NT2/D1 (cell line): ENCODE measurements at regions not wholly inside any gene's neighbourhood (a gene's known extent, or its start where the extent isn't known, plus 50 kb on each side); places are given as distances from the start of the nearest gene placed in this dataset.

ENCODE experiments used
- DNase-seq: peaks from one replicate; pipeline ENCODE4 v3.0.0-alpha.2; 2011; ENCODE audit warnings: low read depth, low spot score
- H3K27me3 ChIP-seq: 2 replicates; pipeline ENCODE4 v1.6.0; 2011; ENCODE audit warnings: mild to moderate bottlenecking; ENCODE audit not compliant: insufficient read length, insufficient read depth
- H3K36me3 ChIP-seq: 2 replicates; pipeline ENCODE4 v1.6.1; 2011; ENCODE audit warnings: mild to moderate bottlenecking, low read length, mixed read lengths; ENCODE audit not compliant: insufficient read depth, insufficient read length
- H3K4me1 ChIP-seq: 2 replicates; pipeline ENCODE4 v1.5.1; 2011; ENCODE audit not compliant: insufficient read depth, insufficient read length
- H3K4me3 ChIP-seq: 2 replicates; pipeline ENCODE4 v1.5.1; 2011; ENCODE audit warnings: low read depth; ENCODE audit not compliant: insufficient read length
- H3K9ac ChIP-seq: 2 replicates; pipeline ENCODE4 v1.6.0; 2011; ENCODE audit warnings: low read depth; ENCODE audit not compliant: insufficient read length
- H3K9me3 ChIP-seq: 2 replicates; pipeline ENCODE4 v1.5.1; 2011; ENCODE audit warnings: mild to moderate bottlenecking, low read length; ENCODE audit not compliant: insufficient read depth
- SUZ12 ChIP-seq: IDR thresholded peaks from 2 replicates; pipeline ENCODE4 v1.6.1; 2011; ENCODE audit not compliant: insufficient read length, insufficient read depth; ENCODE audit errors: extremely low read depth
- YY1 ChIP-seq: IDR thresholded peaks from 2 replicates; pipeline ENCODE4 v1.6.1; 2011; ENCODE audit not compliant: insufficient read length, insufficient read depth
- ZNF274 ChIP-seq: IDR thresholded peaks from 2 replicates; pipeline ENCODE4 v1.6.1; 2011; ENCODE audit warnings: mild to moderate bottlenecking, low read depth, low read length

GRCh38 chr1:88052167-88052566, 631.9 kb upstream of the PKN2 start:
- H3K4me1 ChIP-seq = no peaks in the 10 kb centered on the region
- no peaks in the 10 kb centered on the region for H3K36me3 ChIP-seq
- H3K27me3 ChIP-seq = no peaks in the 10 kb centered on the region
- no peak overlapping the region for H3K9ac ChIP-seq
- no peak overlapping the region for H3K4me3 ChIP-seq
- no peaks in the 10 kb centered on the region for H3K9me3 ChIP-seq
- no peak for TF ChIP-seq YY1
- no peak for TF ChIP-seq ZNF274
- TF ChIP-seq SUZ12 = no peak
- DNase-seq = no peak

GRCh38 chr1:88053065-88053464, 631.0 kb upstream of the PKN2 start:
- no peaks in the 10 kb centered on the region for H3K36me3 ChIP-seq

GRCh38 chr1:88056881-88057280, 627.2 kb upstream of the PKN2 start:
- no peaks in the 10 kb centered on the region for H3K9me3 ChIP-seq
- H3K9ac ChIP-seq = no peak overlapping the region
- TF ChIP-seq YY1 (no peak), ZNF274 (no peak), SUZ12 (no peak)
- no peaks in the 10 kb centered on the region for H3K27me3 ChIP-seq
- no peak overlapping the region for H3K4me3 ChIP-seq
- no peaks in the 10 kb centered on the region for H3K36me3 ChIP-seq
- H3K4me1 ChIP-seq = no peaks in the 10 kb centered on the region
- no peak for DNase-seq

More at GRCh38 chr1:88053065-88053464, 631.0 kb upstream of the PKN2 start:
- no peaks in the 10 kb centered on the region for H3K4me1 ChIP-seq
- no peak for TF ChIP-seq ZNF274
- no peak for TF ChIP-seq SUZ12
- TF ChIP-seq YY1 = no peak
- no peak for DNase-seq
- no peak overlapping the region for H3K9ac ChIP-seq
- no peaks in the 10 kb centered on the region for H3K27me3 ChIP-seq
- H3K4me3 ChIP-seq = no peak overlapping the region
- H3K9me3 ChIP-seq = no peaks in the 10 kb centered on the region

DNA sequence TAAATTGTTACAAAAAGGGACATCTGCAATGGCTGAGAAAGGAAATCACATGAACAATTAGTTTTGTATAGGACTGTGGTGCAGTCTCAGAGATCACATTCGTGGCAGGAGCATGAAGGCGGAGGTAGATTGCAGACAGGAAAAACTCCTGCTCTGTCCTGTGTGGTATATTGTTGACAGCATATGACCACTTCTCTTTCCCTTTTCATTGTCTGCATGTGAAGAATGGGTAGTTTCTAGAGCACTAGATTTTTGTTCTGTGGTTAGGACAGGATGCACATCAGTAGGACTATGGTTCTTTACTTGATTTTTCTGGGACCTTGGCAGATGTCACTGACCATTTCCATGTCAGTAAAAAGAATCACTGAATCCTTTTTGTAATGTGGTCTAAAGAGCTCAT, 625.9 kb upstream of the PKN2 start:
- DNase-seq = no peak
- no peak overlapping the region for H3K9ac ChIP-seq
- no peaks in the 10 kb centered on the region for H3K4me1 ChIP-seq
- no peaks in the 10 kb centered on the region for H3K36me3 ChIP-seq
- TF ChIP-seq ZNF274 (no peak), YY1 (no peak), SUZ12 (no peak)
- H3K27me3 ChIP-seq = no peaks in the 10 kb centered on the region
- H3K9me3 ChIP-seq = no peaks in the 10 kb centered on the region
- H3K4me3 ChIP-seq = no peak overlapping the region

GRCh38 chr1:88060112-88060673, 623.9 kb upstream of the PKN2 start:
- DNase-seq = no peak
- H3K36me3 ChIP-seq = no peaks in the 10 kb centered on the region
- no peaks in the 10 kb centered on the region for H3K27me3 ChIP-seq
- H3K9me3 ChIP-seq = no peaks in the 10 kb centered on the region
- no peak overlapping the region for H3K4me3 ChIP-seq
- no peak for TF ChIP-seq ZNF274
- TF ChIP-seq YY1 = no peak
- no peak for TF ChIP-seq SUZ12
- H3K4me1 ChIP-seq = no peaks in the 10 kb centered on the region
- H3K9ac ChIP-seq = no peak overlapping the region

DNA sequence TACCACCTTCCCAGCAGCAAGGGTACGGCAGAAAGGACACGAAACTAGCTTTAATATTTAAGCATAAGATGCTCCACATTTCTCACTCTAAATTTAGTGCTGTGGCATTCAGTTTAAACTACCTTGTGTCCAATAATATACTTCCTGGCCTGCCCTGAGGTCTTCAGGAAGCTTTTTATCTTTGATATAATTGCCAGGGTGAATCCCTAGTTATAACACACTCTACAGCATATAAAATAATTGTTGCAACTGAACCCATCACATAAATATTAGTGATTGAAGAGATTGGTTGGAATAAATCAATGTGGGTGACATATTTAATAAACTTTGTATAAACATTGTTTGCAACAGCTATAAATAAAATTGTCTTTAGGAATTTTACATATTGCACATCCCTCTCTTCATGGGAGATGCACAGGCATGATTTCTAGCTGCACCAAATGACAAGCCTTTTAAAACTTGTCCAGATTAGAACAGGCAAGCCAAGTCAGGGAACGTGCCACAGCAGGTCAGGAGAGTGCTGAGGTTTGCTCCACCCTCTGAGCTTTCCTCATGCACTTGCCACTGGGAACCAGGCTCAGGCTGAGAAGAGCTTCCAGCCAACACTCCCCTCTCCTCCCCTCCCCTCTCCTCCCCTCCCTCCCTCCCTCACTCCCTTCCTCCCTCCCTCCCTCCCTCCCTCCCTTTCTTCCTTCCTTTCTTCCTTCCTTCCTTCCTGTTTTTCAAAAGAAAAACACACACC, 623.2 kb upstream of the PKN2 start:
- Histone ChIP-seq H3K4me1 (no peaks in the 10 kb centered on the region), H3K9me3 (no peaks in the 10 kb centered on the region), H3K9ac (no peak overlapping the region), H3K4me3 (no peak overlapping the region), H3K27me3 (no peaks in the 10 kb centered on the region), H3K36me3 (no peaks in the 10 kb centered on the region)
- TF ChIP-seq ZNF274 = no peak
- DNase-seq = no peak

DNA sequence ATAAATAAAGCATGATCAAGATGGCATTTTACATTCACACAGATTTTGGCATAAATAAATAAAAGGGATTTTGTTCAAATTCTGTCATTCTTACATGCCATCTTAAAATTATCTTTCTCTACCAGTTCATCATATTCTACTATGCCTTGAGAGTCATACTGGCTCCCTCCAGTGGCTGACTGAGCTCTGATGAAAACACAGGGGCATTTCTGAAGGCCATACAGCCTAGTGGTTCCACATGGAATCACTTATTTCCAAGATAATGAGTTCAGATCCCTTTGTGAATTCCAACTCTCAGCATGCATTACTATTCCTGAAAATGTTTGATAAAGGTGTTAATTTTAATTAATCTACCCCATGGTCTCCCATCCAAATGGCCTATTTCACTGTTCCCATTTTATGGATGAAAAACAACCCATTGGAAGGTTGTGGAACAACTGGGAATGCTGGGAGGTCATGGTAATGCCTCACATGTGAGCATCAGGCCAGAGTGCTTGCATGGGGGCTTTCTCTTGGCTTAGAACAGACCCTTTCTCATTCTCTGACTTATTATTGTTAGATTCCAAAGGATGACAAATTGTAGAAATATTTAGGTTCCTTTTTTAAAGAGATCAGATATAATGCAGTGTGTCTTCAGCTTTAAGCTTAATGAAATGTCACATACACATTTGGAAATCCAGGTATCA, 622.4 kb upstream of the PKN2 start:
- no peak for TF ChIP-seq SUZ12
- no peak for TF ChIP-seq ZNF274
- no peak for TF ChIP-seq YY1
- no peaks in the 10 kb centered on the region for H3K4me1 ChIP-seq
- no peak overlapping the region for H3K9ac ChIP-seq
- H3K27me3 ChIP-seq = no peaks in the 10 kb centered on the region
- no peak overlapping the region for H3K4me3 ChIP-seq
- no peaks in the 10 kb centered on the region for H3K36me3 ChIP-seq
- DNase-seq = peak; percentile 46
- no peaks in the 10 kb centered on the region for H3K9me3 ChIP-seq
